Bronchial epithelial cell (primary cell): ENCODE measurements at regions not wholly inside any gene's neighbourhood (a gene's known extent, or its start where the extent isn't known, plus 50 kb on each side); places are given as distances from the start of the nearest gene placed in this dataset.
"Not testable (repeated sequence)": the region's sequence is repeated elsewhere in the genome, so short reads cannot be mapped to it uniquely, and the experiment has no call there.

Experiments used
- DNase-seq: peaks from one replicate; pipeline ENCODE4 v3.0.0-alpha.2; 2010; ENCODE audit warnings: low read depth
- FAIRE-seq: peaks from 2 replicates; lab custom pipeline; 2011; peaks lifted over from hg19 to GRCh38; lab: Jason Lieb, UNC
- H3K27me3 ChIP-seq: 2 replicates; pipeline ENCODE4 v1.5.1; 2011; ENCODE audit warnings: low read length; ENCODE audit not compliant: control insufficient read depth, insufficient read depth
- H3K36me3 ChIP-seq: 2 replicates; pipeline ENCODE4 v1.5.1; 2011; ENCODE audit warnings: low read length; ENCODE audit not compliant: control insufficient read depth, insufficient read depth
- H3K4me3 ChIP-seq: 2 replicates; pipeline ENCODE4 v1.5.1; 2011; ENCODE audit warnings: mild to moderate bottlenecking, low read depth, low read length, control low read depth

DNA sequence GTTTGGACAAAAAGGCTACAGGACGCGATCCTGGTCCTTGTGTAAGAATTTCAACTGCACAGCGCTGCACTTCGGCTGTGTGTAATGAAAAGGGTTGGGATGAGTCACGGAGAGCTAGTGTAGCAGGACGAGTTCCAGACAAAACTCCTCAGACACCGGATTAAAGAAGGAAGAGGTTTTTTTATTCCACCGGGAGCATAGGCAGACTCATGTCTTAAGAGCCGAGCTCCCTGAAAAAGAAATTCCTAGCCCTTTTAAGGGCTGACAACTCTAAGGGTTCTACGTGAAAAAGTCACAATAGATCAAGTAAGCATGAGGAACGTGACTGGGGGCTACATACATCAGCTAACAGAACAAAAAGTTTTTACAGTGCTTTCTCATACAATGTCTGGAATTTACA lies 54.8 kb upstream of the FAM90A1 start:
- peak; percentile 23 for DNase-seq
- not testable (repeated sequence) for H3K36me3 ChIP-seq, FAIRE-seq, H3K4me3 ChIP-seq, H3K27me3 ChIP-seq

DNA sequence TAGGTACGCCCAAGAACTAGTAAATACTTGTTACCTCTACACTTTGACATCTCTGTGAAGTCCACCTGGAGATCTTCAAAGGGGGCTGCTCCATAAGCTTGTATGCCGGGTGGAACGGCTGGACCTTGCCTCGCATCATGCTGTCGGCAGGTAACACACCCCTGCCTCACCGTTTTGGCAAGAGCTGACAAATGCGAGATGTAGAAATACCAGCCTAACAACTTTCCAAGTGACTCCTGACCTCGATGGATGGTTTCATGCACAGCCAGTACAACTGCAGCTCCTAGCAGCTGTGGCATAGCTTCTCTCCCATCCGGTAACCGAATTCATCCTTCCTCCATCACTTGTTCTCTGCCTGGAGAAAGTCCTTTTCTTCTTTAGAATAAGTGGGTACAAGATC lies 58.3 kb upstream of the FAM90A1 start:
- H3K4me3 ChIP-seq, FAIRE-seq, H3K36me3 ChIP-seq, H3K27me3 ChIP-seq: not testable (repeated sequence)
- DNase-seq = peak; percentile 65

DNA sequence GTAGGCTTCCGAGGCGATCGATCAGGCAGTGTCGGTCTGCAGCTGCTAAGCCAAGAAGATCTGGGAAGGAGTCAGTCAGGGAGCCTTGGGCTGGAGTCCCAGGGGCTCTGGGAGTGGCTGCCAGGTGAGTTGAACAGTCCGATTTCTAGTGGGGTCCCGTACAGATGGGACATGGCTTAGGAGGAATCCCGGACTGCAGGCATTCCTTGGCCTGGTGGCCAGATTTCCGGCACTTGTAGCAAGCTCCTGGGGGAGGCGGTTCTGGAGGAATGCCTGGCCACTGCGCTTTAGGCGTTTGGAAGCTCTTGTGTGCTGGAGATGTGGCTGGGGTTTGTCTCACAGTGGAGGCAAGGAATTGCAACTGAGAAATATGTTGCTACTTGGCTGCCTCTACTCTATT lies 64.3 kb upstream of the FAM90A1 start:
- not testable (repeated sequence) for FAIRE-seq, H3K4me3 ChIP-seq, H3K27me3 ChIP-seq, DNase-seq, H3K36me3 ChIP-seq

GRCh38 chr12:8294662-8295061 lies 67.2 kb upstream of the FAM90A1 start:
- not testable (repeated sequence) for DNase-seq, H3K4me3 ChIP-seq, H3K36me3 ChIP-seq, FAIRE-seq, H3K27me3 ChIP-seq

- H3K27me3 ChIP-seq, H3K36me3 ChIP-seq, FAIRE-seq, H3K4me3 ChIP-seq, DNase-seq: not testable (repeated sequence)
Measured at GRCh38 chr12:8308611-8309010, 81.2 kb upstream of the FAM90A1 start.

- H3K27me3 ChIP-seq, FAIRE-seq, H3K4me3 ChIP-seq, H3K36me3 ChIP-seq, DNase-seq: not testable (repeated sequence)
Measured at GRCh38 chr12:8315997-8316396, 88.6 kb upstream of the FAM90A1 start.

DNA sequence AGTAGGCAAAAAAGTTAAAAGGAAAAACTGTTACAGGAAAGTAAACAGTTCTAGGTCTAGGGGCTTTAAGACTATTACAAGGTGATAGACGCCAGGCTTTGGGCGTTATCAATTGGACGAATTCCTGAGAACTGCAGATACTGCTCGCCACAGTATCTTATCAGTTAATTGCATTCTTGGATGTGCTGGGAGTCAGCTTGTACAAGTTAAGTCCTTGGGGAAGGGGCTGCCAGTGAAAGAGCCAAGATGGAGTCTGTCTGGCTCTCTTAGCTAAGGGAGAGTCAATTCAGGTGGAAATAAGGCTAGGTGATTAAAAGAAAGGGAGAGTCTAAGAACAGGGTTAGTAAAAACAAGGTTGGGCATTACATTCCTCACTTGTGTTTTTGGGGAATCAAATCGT lies 90.3 kb upstream of the FAM90A1 start:
- DNase-seq, H3K36me3 ChIP-seq, FAIRE-seq, H3K4me3 ChIP-seq, H3K27me3 ChIP-seq: not testable (repeated sequence)

- H3K27me3 ChIP-seq, DNase-seq, H3K36me3 ChIP-seq, H3K4me3 ChIP-seq, FAIRE-seq: not testable (repeated sequence)
Measured at GRCh38 chr12:8320251-8320730, 92.9 kb upstream of the FAM90A1 start.

- DNase-seq, H3K27me3 ChIP-seq, H3K4me3 ChIP-seq, H3K36me3 ChIP-seq, FAIRE-seq: not testable (repeated sequence)
Measured at GRCh38 chr12:8320791-8321370, 93.5 kb upstream of the FAM90A1 start.

- H3K36me3 ChIP-seq, FAIRE-seq, H3K4me3 ChIP-seq, DNase-seq, H3K27me3 ChIP-seq: not testable (repeated sequence)
Measured at GRCh38 chr12:8325145-8325839, 97.9 kb upstream of the FAM90A1 start.

GRCh38 chr12:8328835-8329234 lies 101.4 kb upstream of the FAM90A1 start:
- FAIRE-seq, DNase-seq, H3K27me3 ChIP-seq, H3K36me3 ChIP-seq, H3K4me3 ChIP-seq: not testable (repeated sequence)

DNA sequence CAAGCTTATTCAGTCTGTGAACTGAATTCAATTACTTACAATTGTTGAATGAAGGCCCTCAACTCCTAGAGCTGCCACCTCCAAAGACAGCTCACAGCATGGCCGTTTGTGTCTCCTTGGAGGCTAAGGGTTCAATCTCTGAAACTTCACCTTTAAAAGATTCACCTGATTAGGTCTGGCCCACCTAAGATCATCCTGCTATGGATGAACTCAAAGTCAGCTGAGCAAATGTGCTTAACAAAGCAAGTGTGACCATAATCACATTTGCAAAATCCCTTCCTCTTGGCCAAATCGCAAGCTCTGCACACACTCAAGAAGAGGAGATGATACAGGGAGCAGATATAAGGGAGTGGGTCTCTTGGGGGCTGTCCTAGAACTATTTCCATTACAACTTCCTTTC lies 105.0 kb upstream of the FAM90A1 start:
- not testable (repeated sequence) for H3K4me3 ChIP-seq, DNase-seq, H3K27me3 ChIP-seq, FAIRE-seq, H3K36me3 ChIP-seq

- not testable (repeated sequence) for FAIRE-seq, H3K4me3 ChIP-seq, DNase-seq, H3K27me3 ChIP-seq, H3K36me3 ChIP-seq
Measured at GRCh38 chr12:8351073-8351472, 104.7 kb upstream of the CLEC6A start.

- not testable (repeated sequence) for FAIRE-seq, H3K36me3 ChIP-seq, H3K27me3 ChIP-seq, DNase-seq, H3K4me3 ChIP-seq
Measured at GRCh38 chr12:8354741-8355140, 101.0 kb upstream of the CLEC6A start.

GRCh38 chr12:8355531-8355930 lies 100.2 kb upstream of the CLEC6A start:
- not testable (repeated sequence) for DNase-seq, H3K4me3 ChIP-seq, FAIRE-seq, H3K36me3 ChIP-seq, H3K27me3 ChIP-seq
